ENCODE measurements at regions not wholly inside any gene's neighbourhood (a gene's known extent, or its start where the extent isn't known, plus 50 kb on each side); places are given as distances from the start of the nearest gene placed in this dataset.
"Not testable (repeated sequence)": the region's sequence is repeated elsewhere in the genome, so short reads cannot be mapped to it uniquely, and the experiment has no call there.

GRCh38 chr12:46983959-46984841, 95.2 kb upstream of the PCED1B start:
- no peaks in the 10 kb centered on the region for H3K36me3 Mint-ChIP-seq
- no peak overlapping the region for H2AFZ ChIP-seq (ENCODE audit: insufficient read depth, low read depth, low read length, poor library complexity, severe bottlenecking)
- H3K27ac Mint-ChIP-seq = no peak overlapping the region

GRCh38 chr12:46985816-46986215, 93.6 kb upstream of the PCED1B start:
- H3K27me3 ChIP-seq (ENCODE audit: control insufficient read depth in 2 of 2, insufficient read depth in 2 of 2, low read length in 2 of 2) = no peaks in the 10 kb centered on the region
- H2AFZ ChIP-seq (ENCODE audit: insufficient read depth, low read depth, low read length, poor library complexity, severe bottlenecking) = no peak overlapping the region
- Mint-ChIP-seq H3K27ac (no peak overlapping the region), H3K4me3 (no peak overlapping the region), H3K27me3 (ENCODE audit: low read depth in 3 of 3) (no peaks in the 10 kb centered on the region), H3K9me3 (peaks cover 0 to 18% (median 5%) of the 10 kb centered on the region in 7 donors), H3K36me3 (no peaks in the 10 kb centered on the region), H3K4me1 (peaks cover 8% of the 10 kb centered on the region)
- no peak overlapping the region for H3K4me3 ChIP-seq (replicated peaks in 1 of 3; ENCODE audit: low read depth in 2 of 3, low read length in 3 of 3)
- no peaks in the 10 kb centered on the region for H3K36me3 ChIP-seq (replicated peaks in 1 of 2; ENCODE audit: control insufficient read depth in 1 of 2, insufficient read depth in 2 of 2, low read length in 2 of 2)
- H3K4me2 ChIP-seq (replicated peaks; ENCODE audit: extremely low read depth, low read length, poor library complexity, severe bottlenecking) = no peak overlapping the region
- no peaks in the 10 kb centered on the region for H3K79me2 ChIP-seq (ENCODE audit: insufficient read depth, low read length)
- DNase-seq = no peak
- H3K9me3 ChIP-seq (replicated peaks in 1 of 2; ENCODE audit: control insufficient read depth in 1 of 2, insufficient read depth in 1 of 2, low read length in 2 of 2) = no peaks in the 10 kb centered on the region
- H3K9ac ChIP-seq (ENCODE audit: insufficient read depth, low read length, poor library complexity, severe bottlenecking) = no peak overlapping the region
- H4K20me1 ChIP-seq (ENCODE audit: insufficient read depth, low read length) = no peaks in the 10 kb centered on the region
- intact Hi-C loops (cut with micrococcal nuclease) = no loop called here
- no peak overlapping the region for H3K27ac ChIP-seq (ENCODE audit: low read depth in 1 of 2, low read length in 2 of 2)
- no peak for TF ChIP-seq CTCF (IDR thresholded peaks at IDR 0.05)
- H3K4me1 ChIP-seq (ENCODE audit: control insufficient read depth in 1 of 2, insufficient read depth in 2 of 2, low read length in 2 of 2) = no peaks in the 10 kb centered on the region

More at GRCh38 chr12:46983959-46984841, 95.2 kb upstream of the PCED1B start:
- no peaks in the 10 kb centered on the region for H3K27me3 ChIP-seq (ENCODE audit: control insufficient read depth in 2 of 2, insufficient read depth in 2 of 2, low read length in 2 of 2)
- peak; percentile 61 for TF ChIP-seq CTCF (IDR thresholded peaks at IDR 0.05)
- Mint-ChIP-seq H3K9me3 (peaks cover 0 to 8% (median 2%) of the 10 kb centered on the region in 7 donors), H3K27me3 (ENCODE audit: low read depth in 3 of 3) (peaks cover 0 to 2% (median 0%) of the 10 kb centered on the region in 3 donors), H3K4me1 (peaks cover 8% of the 10 kb centered on the region), H3K4me3 (no peak overlapping the region)
- no peaks in the 10 kb centered on the region for H3K79me2 ChIP-seq (ENCODE audit: insufficient read depth, low read length)
- H3K4me3 ChIP-seq (replicated peaks in 1 of 3; ENCODE audit: low read depth in 2 of 3, low read length in 3 of 3) = no peak overlapping the region
- H3K9ac ChIP-seq (ENCODE audit: insufficient read depth, low read length, poor library complexity, severe bottlenecking) = no peak overlapping the region
- intact Hi-C loops (cut with micrococcal nuclease) = no loop called here
- no peak overlapping the region for H3K4me2 ChIP-seq (replicated peaks; ENCODE audit: extremely low read depth, low read length, poor library complexity, severe bottlenecking)
- no peak overlapping the region for H3K27ac ChIP-seq (ENCODE audit: low read depth in 1 of 2, low read length in 2 of 2)
- H3K9me3 ChIP-seq (replicated peaks in 1 of 2; ENCODE audit: control insufficient read depth in 1 of 2, insufficient read depth in 1 of 2, low read length in 2 of 2) = no peaks in the 10 kb centered on the region
- WGBS (ENCODE audit: insufficient coverage) = 42% methylated on average over 1 of the region's 7 CpGs
- no peaks in the 10 kb centered on the region for H3K4me1 ChIP-seq (ENCODE audit: control insufficient read depth in 1 of 2, insufficient read depth in 2 of 2, low read length in 2 of 2)
- H3K36me3 ChIP-seq (replicated peaks in 1 of 2; ENCODE audit: control insufficient read depth in 1 of 2, insufficient read depth in 2 of 2, low read length in 2 of 2) = no peaks in the 10 kb centered on the region
- DNase-seq = peak in 1 of 3 donors; percentile 13
- no peaks in the 10 kb centered on the region for H4K20me1 ChIP-seq (ENCODE audit: insufficient read depth, low read length)

- H3K79me2 ChIP-seq (ENCODE audit: insufficient read depth, low read length); H3K4me3 Mint-ChIP-seq; H3K27ac Mint-ChIP-seq; H3K4me3 ChIP-seq (replicated peaks in 1 of 3; ENCODE audit: low read depth in 2 of 3, low read length in 3 of 3); H4K20me1 ChIP-seq (ENCODE audit: insufficient read depth, low read length); H3K4me1 Mint-ChIP-seq; intact Hi-C loops (cut with micrococcal nuclease); H3K36me3 Mint-ChIP-seq; H3K9me3 ChIP-seq (replicated peaks in 1 of 2; ENCODE audit: control insufficient read depth in 1 of 2, insufficient read depth in 1 of 2, low read length in 2 of 2); H3K9ac ChIP-seq (ENCODE audit: insufficient read depth, low read length, poor library complexity, severe bottlenecking); DNase-seq; H3K36me3 ChIP-seq (replicated peaks in 1 of 2; ENCODE audit: control insufficient read depth in 1 of 2, insufficient read depth in 2 of 2, low read length in 2 of 2); H3K27me3 ChIP-seq (ENCODE audit: control insufficient read depth in 2 of 2, insufficient read depth in 2 of 2, low read length in 2 of 2); H3K4me1 ChIP-seq (ENCODE audit: control insufficient read depth in 1 of 2, insufficient read depth in 2 of 2, low read length in 2 of 2); H2AFZ ChIP-seq (ENCODE audit: insufficient read depth, low read depth, low read length, poor library complexity, severe bottlenecking); H3K27me3 Mint-ChIP-seq (ENCODE audit: low read depth in 3 of 3); H3K27ac ChIP-seq (ENCODE audit: low read depth in 1 of 2, low read length in 2 of 2); H3K4me2 ChIP-seq (replicated peaks; ENCODE audit: extremely low read depth, low read length, poor library complexity, severe bottlenecking): not testable (repeated sequence)
- no CpG with 5 or more reads among the region's 1 CpG for WGBS (ENCODE audit: insufficient coverage)
- peaks cover 7 to 29% (median 16%) of the 10 kb centered on the region in 7 donors for H3K9me3 Mint-ChIP-seq
These were observed 91.3 kb upstream of the PCED1B start for GRCh38 chr12:46988122-46988521.

Data from CD14-positive monocyte (primary cell).